Activated naive CD8-positive, alpha-beta T cell (primary cell): ENCODE measurements at regions not wholly inside any gene's neighbourhood (a gene's known extent, or its start where the extent isn't known, plus 50 kb on each side); places are given as distances from the start of the nearest gene placed in this dataset.
"Not testable (repeated sequence)": the region's sequence is repeated elsewhere in the genome, so short reads cannot be mapped to it uniquely, and the experiment has no call there.

Experiments
- H3K27ac Mint-ChIP-seq: one replicate; pipeline ENCODE4 v1.8.0; 2021; ENCODE audit warnings: mixed read lengths
- H3K27me3 Mint-ChIP-seq: one replicate; pipeline ENCODE4 v1.8.0; 2021; ENCODE audit warnings: mixed read lengths
- H3K36me3 Mint-ChIP-seq: one replicate; pipeline ENCODE4 v1.8.0; 2021; ENCODE audit warnings: mixed read lengths
- H3K4me1 Mint-ChIP-seq: one replicate; pipeline ENCODE4 v1.8.0; 2021; ENCODE audit warnings: low read depth, mixed read lengths
- H3K4me3 Mint-ChIP-seq: one replicate; pipeline ENCODE4 v1.8.0; 2021; ENCODE audit warnings: mild to moderate bottlenecking, mixed read lengths
- H3K9me3 Mint-ChIP-seq: one replicate; pipeline ENCODE4 v1.8.0; 2021; ENCODE audit warnings: low read depth, mixed read lengths

- Mint-ChIP-seq H3K27ac (no peak overlapping the region), H3K4me3 (no peak overlapping the region), H3K9me3 (no peaks in the 10 kb centered on the region), H3K27me3 (peaks cover 8% of the 10 kb centered on the region), H3K4me1 (no peaks in the 10 kb centered on the region), H3K36me3 (no peaks in the 10 kb centered on the region)
Observed at GRCh38 chr22:49340406-49340805, 487.3 kb downstream of the BRD1 start.

DNA sequence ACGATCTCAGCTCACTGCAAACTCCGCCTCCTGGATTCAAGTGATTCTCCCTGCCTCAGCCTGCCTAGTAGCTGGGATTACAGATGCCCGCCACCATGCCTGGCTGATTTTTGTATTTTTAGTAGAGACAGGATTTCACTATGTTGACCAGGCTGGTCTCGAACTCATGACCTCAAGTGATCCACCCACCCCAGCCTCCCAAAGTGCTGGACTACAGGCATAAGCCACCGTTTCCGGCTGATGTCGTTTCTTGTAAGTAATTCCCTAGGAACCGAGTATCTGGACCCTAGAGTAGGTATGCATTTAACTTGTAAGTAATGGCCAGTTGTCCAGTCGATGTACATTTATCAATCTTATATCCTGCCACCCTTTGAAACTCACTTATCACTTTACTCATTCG is 491.2 kb downstream of the BRD1 start:
- H3K9me3 Mint-ChIP-seq, H3K4me1 Mint-ChIP-seq, H3K36me3 Mint-ChIP-seq, H3K27me3 Mint-ChIP-seq, H3K27ac Mint-ChIP-seq, H3K4me3 Mint-ChIP-seq: not testable (repeated sequence)

- H3K27me3 Mint-ChIP-seq, result peaks cover 2% of the 10 kb centered on the region
- no peak overlapping the region for H3K27ac Mint-ChIP-seq
- no peak overlapping the region for H3K4me3 Mint-ChIP-seq
- H3K9me3 Mint-ChIP-seq, result no peaks in the 10 kb centered on the region
- no peaks in the 10 kb centered on the region for H3K36me3 Mint-ChIP-seq
- H3K4me1 Mint-ChIP-seq, result no peaks in the 10 kb centered on the region
Observed at GRCh38 chr22:49334976-49335375, 492.7 kb downstream of the BRD1 start.

DNA sequence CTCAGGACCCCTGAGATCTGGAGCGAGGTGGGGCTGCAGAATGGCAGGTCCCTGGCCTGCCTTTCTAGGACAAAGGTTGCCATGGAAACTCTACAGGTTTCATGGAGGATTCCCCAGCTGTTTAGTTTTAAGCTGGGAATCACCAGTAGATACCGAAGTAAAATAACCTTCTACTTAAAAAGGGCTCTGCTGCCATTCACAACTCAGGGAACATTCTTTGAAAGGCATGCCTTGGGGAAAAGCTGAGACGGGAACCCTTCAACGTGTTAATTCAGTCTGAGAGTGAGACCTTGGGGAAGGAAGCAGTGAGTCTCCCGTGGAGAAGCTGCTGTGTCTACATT is 493.3 kb downstream of the BRD1 start:
- Mint-ChIP-seq H3K9me3 (no peaks in the 10 kb centered on the region), H3K4me3 (no peak overlapping the region), H3K4me1 (no peaks in the 10 kb centered on the region), H3K27me3 (peaks cover 2% of the 10 kb centered on the region), H3K36me3 (no peaks in the 10 kb centered on the region), H3K27ac (no peak overlapping the region)

DNA sequence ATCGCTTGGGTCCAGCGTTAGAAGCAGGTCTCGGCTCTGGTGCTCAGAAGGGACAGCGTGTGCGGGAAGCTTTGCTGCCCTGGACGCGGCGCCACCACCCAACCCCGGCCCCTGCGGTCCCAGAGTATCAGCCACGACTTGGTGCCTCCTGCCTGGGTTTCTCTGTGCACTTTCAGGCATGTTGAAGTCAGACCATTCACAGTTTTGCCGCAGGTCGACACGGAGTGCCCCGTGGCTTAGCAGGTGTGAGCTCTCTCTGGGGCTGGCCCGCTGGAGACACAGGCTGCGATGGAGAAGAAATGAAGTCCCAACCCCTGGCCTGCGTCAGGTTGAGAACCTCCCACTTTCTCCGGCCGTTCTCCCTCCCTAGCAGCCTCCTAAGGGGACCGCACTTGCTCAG is 494.5 kb downstream of the BRD1 start:
- H3K36me3 Mint-ChIP-seq, result no peaks in the 10 kb centered on the region
- no peak overlapping the region for H3K4me3 Mint-ChIP-seq
- H3K4me1 Mint-ChIP-seq, result no peaks in the 10 kb centered on the region
- H3K27me3 Mint-ChIP-seq, result peaks cover 2% of the 10 kb centered on the region
- H3K27ac Mint-ChIP-seq, result no peak overlapping the region
- H3K9me3 Mint-ChIP-seq, result no peaks in the 10 kb centered on the region

GRCh38 chr22:49332691-49333090 is 495.0 kb downstream of the BRD1 start:
- Mint-ChIP-seq H3K4me3 (no peak overlapping the region), H3K36me3 (no peaks in the 10 kb centered on the region), H3K9me3 (no peaks in the 10 kb centered on the region), H3K4me1 (no peaks in the 10 kb centered on the region), H3K27me3 (peaks cover 2% of the 10 kb centered on the region), H3K27ac (no peak overlapping the region)

DNA sequence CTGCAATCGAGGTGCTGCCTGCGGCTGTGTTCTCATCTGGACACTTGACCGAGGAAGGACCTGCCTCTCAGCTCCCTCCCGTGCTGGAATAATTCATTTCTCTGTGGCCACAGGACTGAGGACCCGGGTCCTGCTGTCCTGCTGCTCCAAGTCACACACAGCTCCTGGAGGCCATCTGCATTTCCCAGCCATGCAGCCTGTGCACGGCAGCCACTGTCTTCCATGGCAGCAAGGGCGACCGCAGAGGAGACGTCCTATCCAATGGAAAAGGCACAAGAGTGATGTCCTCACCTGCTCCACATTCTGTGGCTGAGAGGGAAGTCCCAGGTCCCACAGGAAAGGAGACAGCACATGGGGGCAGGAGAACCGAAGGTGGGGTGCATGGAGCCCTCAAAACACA is 495.8 kb downstream of the BRD1 start:
- Mint-ChIP-seq H3K27me3 (peaks cover 2% of the 10 kb centered on the region), H3K4me3 (no peak overlapping the region), H3K4me1 (no peaks in the 10 kb centered on the region), H3K27ac (no peak overlapping the region), H3K36me3 (no peaks in the 10 kb centered on the region), H3K9me3 (no peaks in the 10 kb centered on the region)

GRCh38 chr22:49331223-49331815 is 496.4 kb downstream of the BRD1 start:
- Mint-ChIP-seq H3K27ac (no peak overlapping the region), H3K27me3 (peaks cover 2% of the 10 kb centered on the region), H3K4me3 (no peak overlapping the region), H3K4me1 (no peaks in the 10 kb centered on the region), H3K36me3 (no peaks in the 10 kb centered on the region), H3K9me3 (no peaks in the 10 kb centered on the region)

DNA sequence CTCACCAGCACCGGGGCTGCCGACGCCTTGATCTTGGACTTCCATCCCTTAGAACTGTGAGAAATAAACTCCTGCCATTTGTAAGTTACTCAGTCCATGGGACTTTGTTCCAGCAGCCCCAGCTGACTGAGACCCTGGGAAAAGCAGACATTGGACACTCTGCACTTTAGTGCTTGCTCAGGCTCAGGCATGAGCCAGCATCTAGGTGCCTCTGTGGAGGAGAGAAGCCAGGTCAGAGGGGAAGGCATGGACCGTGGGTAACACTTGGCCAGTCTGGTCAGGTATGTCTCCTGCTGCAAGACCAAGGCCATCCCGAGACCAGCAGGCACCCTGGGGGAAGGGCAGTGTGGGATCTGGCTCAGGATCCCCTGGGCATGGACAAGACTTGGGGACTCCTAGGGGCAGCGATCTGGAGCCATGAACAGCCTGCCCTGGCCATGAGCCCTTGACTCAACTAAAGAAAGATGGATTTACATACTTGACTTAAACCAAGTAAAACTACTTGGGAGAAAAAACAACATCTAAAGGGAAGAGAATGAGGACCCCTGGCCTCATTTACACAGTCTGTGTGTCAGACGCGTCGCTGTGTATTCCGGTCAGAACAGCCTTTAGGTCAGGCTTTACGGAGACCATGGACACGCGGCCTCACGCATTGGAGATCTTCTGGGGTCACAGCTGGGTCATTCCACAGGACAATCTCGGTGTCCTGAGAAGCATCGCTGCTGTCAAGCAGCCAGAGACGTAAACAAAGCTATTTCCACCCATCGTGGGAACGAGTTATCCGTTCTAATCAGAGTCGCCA is 497.1 kb downstream of the BRD1 start:
- Mint-ChIP-seq H3K4me3 (no peak overlapping the region), H3K27ac (no peak overlapping the region), H3K27me3 (peaks cover 2% of the 10 kb centered on the region), H3K36me3 (no peaks in the 10 kb centered on the region), H3K4me1 (no peaks in the 10 kb centered on the region), H3K9me3 (no peaks in the 10 kb centered on the region)

DNA sequence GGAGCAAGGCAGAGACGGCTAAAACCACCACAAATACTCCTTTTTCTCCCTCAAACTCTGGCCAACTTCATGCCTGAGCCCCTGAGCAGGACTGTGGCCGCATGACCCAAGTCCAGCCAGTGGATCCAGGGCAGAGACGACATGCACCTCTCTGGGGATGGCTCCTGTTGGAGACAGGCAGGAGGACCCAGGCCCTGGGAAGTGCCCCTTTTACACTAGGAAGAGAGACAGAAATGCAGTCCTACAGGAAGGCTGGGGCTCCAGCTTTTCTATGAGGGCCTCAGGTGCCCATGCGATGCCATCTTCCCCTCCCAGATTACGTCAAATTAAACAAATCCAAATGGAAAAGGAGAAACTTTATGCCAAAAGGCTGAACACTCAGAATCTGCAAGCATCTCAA is 498.0 kb downstream of the BRD1 start:
- H3K9me3 Mint-ChIP-seq, result no peaks in the 10 kb centered on the region
- H3K4me3 Mint-ChIP-seq, result no peak overlapping the region

DNA sequence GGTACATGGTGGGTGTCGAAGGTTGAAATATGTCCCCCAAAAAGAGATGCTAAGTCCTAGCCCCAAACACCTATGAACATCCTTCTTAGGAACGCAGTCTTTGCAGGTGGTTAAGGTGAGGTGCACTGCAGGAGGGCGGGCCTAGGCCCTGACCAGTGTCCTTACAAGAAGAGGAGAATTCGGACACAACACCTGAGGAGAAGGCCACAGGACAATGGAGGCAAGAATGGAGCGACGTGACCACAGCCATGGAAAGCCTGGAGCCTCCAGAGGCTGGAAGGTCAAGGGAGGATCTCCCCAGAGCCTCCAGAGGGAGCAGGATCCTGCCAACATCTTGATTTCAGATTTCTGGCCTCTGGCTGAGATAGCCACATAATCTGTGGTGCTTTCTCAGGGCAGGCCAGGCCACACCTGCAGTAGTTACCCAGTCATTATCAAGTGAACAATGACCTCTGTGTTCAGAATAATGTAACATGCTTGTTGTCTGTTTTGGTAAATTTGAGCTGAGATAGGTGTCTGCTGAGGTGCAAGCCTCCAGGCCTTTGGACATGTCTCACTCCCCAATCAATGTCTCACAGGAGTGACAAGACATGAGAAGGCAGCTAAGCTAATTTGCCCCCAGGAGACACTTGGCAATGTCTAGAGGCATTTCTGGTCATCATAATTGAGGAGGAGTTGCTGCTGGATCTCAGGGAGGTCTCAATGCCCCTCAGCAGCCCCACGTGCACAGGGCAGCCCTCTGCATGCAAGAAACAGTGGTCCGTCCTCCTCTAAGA is 498.9 kb downstream of the BRD1 start:
- Mint-ChIP-seq H3K9me3 (no peaks in the 10 kb centered on the region), H3K4me1 (no peaks in the 10 kb centered on the region), H3K27ac (no peak overlapping the region), H3K36me3 (no peaks in the 10 kb centered on the region), H3K4me3 (no peak overlapping the region), H3K27me3 (peaks cover 4% of the 10 kb centered on the region)

More for the DNA sequence above, 498.0 kb downstream of the BRD1 start:
- no peak overlapping the region for H3K27ac Mint-ChIP-seq
- no peaks in the 10 kb centered on the region for H3K4me1 Mint-ChIP-seq
- H3K36me3 Mint-ChIP-seq, result no peaks in the 10 kb centered on the region
- H3K27me3 Mint-ChIP-seq, result peaks cover 4% of the 10 kb centered on the region

GRCh38 chr22:49328118-49328475 is 499.6 kb downstream of the BRD1 start:
- no peak overlapping the region for H3K27ac Mint-ChIP-seq
- H3K27me3 Mint-ChIP-seq, result peaks cover 9% of the 10 kb centered on the region
- no peaks in the 10 kb centered on the region for H3K4me1 Mint-ChIP-seq
- H3K9me3 Mint-ChIP-seq, result no peaks in the 10 kb centered on the region
- H3K36me3 Mint-ChIP-seq, result no peaks in the 10 kb centered on the region
- H3K4me3 Mint-ChIP-seq, result no peak overlapping the region

- Mint-ChIP-seq H3K27me3 (peaks cover 8% of the 10 kb centered on the region), H3K9me3 (no peaks in the 10 kb centered on the region), H3K36me3 (no peaks in the 10 kb centered on the region), H3K4me1 (no peaks in the 10 kb centered on the region), H3K4me3 (no peak overlapping the region), H3K27ac (no peak overlapping the region)
Observed at GRCh38 chr22:49327411-49328117, 500.1 kb downstream of the BRD1 start.

DNA sequence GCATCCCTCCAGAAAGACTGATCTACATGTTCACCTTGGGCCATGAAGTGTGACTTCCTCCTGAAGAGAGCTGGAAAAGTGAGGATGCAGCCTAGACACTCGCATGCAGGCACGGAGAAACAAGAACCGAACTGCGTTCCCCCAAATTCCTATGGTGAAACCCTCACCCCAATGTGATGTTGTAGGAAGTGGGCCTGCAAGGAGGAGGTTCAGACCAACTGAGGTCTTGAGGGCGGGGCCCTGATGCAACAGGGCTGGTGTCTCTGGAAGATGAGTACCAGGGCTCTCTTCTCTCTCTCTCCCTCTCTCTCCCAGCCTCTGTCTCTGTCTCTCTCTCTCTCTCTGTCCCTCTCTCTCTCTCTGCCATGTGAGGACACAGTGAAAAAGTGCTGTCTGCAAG is 501.1 kb downstream of the BRD1 start:
- Mint-ChIP-seq H3K4me1 (no peaks in the 10 kb centered on the region), H3K4me3 (no peak overlapping the region), H3K36me3 (no peaks in the 10 kb centered on the region), H3K27me3 (peaks cover 8% of the 10 kb centered on the region), H3K27ac (no peak overlapping the region), H3K9me3 (no peaks in the 10 kb centered on the region)
